Stimulated activated naive B cell treated with anti-CD40 and anti-IgM and Interleukin-4, amounts not matched to agents 10 μg/mL and 1 μg/mL and 100 μg/mL, for 72 hours (primary cell): ENCODE measurements at regions not wholly inside any gene's neighbourhood (a gene's known extent, or its start where the extent isn't known, plus 50 kb on each side); places are given as distances from the start of the nearest gene placed in this dataset.

Experiments
- ATAC-seq, 2 donors: fragments of 150-1000 bp; cut with Tn5 transposase; replicated peaks; 2 replicates each; pipeline ENCODE4 v1.10.0; 2021; ENCODE audit warnings: moderate library complexity in 1 of 2
- DNase-seq: peaks from one replicate; pipeline ENCODE4 v3.0.0; 2021
- H3K27ac Mint-ChIP-seq: one replicate; pipeline ENCODE4 v1.8.0; 2022; ENCODE audit warnings: mild to moderate bottlenecking, mixed read lengths
- H3K27me3 Mint-ChIP-seq, 2 donors: one replicate each; pipeline ENCODE4 v1.8.0; 2022; ENCODE audit warnings: mixed read lengths in 2 of 2
- H3K36me3 Mint-ChIP-seq, 2 donors: one replicate each; pipeline ENCODE4 v1.8.0; 2022; ENCODE audit warnings: mixed read lengths in 2 of 2, mild to moderate bottlenecking in 1 of 2
- H3K4me1 Mint-ChIP-seq, 2 donors: one replicate each; pipeline ENCODE4 v1.8.0; 2022; ENCODE audit warnings: mixed read lengths in 2 of 2, mild to moderate bottlenecking in 1 of 2
- H3K4me3 Mint-ChIP-seq, 2 donors: one replicate each; pipeline ENCODE4 v1.8.0; 2022; ENCODE audit warnings: mild to moderate bottlenecking in 2 of 2, mixed read lengths in 2 of 2, moderate library complexity in 1 of 2
- H3K9me3 Mint-ChIP-seq, 2 donors: one replicate each; pipeline ENCODE4 v1.8.0; 2022; ENCODE audit warnings: mixed read lengths in 2 of 2, mild to moderate bottlenecking in 1 of 2

DNA sequence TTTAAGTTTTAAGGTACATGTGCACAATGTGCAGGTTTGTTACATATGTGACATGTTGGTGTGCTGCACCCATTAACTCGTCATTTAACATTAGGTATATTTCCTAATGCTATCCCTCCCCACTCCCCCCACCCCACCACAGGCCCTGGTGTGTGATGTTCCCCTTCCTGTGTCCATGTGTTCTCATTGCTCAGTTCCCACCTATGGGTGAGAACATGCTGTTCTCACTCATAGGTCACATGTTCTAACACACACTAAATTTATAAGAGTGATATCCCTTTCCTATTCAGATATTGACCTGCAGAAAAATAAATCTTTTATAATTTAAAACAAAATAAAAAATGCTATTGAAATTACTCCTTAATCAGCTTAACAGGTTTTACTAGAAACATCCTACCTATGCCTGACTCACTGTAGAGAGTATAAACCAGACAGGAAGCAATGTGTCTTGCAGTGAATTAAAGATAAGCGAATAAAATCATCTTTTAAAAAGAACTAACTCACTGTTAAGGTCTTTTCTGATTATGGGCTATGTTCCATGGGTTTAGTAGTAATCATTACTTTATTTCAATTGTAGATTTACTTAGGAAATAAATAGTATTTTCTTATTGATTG lies 82.0 kb upstream of the DPH5 start:
- Mint-ChIP-seq H3K4me3 (no peak overlapping the region), H3K27ac (no peak overlapping the region), H3K4me1 (peaks cover 23 to 29% of the 10 kb centered on the region in 2 donors), H3K27me3 (no peaks in the 10 kb centered on the region), H3K9me3 (peaks cover 0 to 2% of the 10 kb centered on the region in 2 donors), H3K36me3 (no peaks in the 10 kb centered on the region)
- ATAC-seq (no peak), DNase-seq (no peak)

GRCh38 chr1:101105877-101106276 lies 80.3 kb upstream of the DPH5 start:
- Mint-ChIP-seq H3K27me3 (no peaks in the 10 kb centered on the region), H3K36me3 (no peaks in the 10 kb centered on the region), H3K9me3 (peaks cover 0 to 2% of the 10 kb centered on the region in 2 donors), H3K27ac (no peak overlapping the region), H3K4me3 (no peak overlapping the region), H3K4me1 (peaks cover 17 to 19% of the 10 kb centered on the region in 2 donors)
- ATAC-seq (no peak), DNase-seq (no peak)

GRCh38 chr1:101102426-101103156 lies 77.0 kb upstream of the DPH5 start:
- no peak for DNase-seq
- H3K36me3 Mint-ChIP-seq = peaks cover 0 to 2% of the 10 kb centered on the region in 2 donors
- H3K9me3 Mint-ChIP-seq = peaks cover 0 to 3% of the 10 kb centered on the region in 2 donors
- ATAC-seq = no peak
- H3K4me3 Mint-ChIP-seq = no peak overlapping the region
- no peak overlapping the region for H3K27ac Mint-ChIP-seq
- no peaks in the 10 kb centered on the region for H3K27me3 Mint-ChIP-seq
- peaks cover 7 to 15% of the 10 kb centered on the region in 2 donors for H3K4me1 Mint-ChIP-seq

- no peak overlapping the region for H3K27ac Mint-ChIP-seq
- no peaks in the 10 kb centered on the region for H3K27me3 Mint-ChIP-seq
- peaks cover 0 to 3% of the 10 kb centered on the region in 2 donors for H3K9me3 Mint-ChIP-seq
- no peak for ATAC-seq
- peaks cover 7 to 18% of the 10 kb centered on the region in 2 donors for H3K4me1 Mint-ChIP-seq
- H3K36me3 Mint-ChIP-seq = peaks cover 0 to 2% of the 10 kb centered on the region in 2 donors
- no peak for DNase-seq
- no peak overlapping the region for H3K4me3 Mint-ChIP-seq
These were observed 75.8 kb upstream of the DPH5 start for GRCh38 chr1:101101360-101101759.

- H3K4me3 Mint-ChIP-seq = no peak overlapping the region
These were observed 75.1 kb upstream of the DPH5 start for GRCh38 chr1:101100674-101101073.

DNA sequence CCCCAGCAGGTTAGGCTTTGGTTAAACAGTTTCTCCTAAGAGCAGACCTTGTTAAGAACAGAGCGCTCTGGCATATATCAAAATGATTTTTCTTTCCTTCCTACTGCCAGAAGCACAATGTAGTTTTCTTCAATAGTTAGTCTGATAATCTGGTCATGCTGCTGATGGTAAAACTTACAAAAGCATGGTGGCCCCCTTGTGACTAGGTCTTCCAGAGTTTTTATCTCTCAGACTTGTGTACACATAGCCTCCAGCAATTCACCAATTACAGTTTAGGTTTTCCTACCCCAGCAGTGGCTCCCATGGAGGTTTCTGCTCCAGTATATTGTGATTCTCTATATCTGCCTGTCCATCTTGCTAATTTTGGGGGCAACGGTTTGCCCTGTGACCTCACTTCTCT lies 73.3 kb upstream of the DPH5 start:
- Mint-ChIP-seq H3K36me3 (peaks cover 0 to 2% of the 10 kb centered on the region in 2 donors), H3K4me1 (peaks cover 7 to 20% of the 10 kb centered on the region in 2 donors), H3K27me3 (no peaks in the 10 kb centered on the region), H3K4me3 (no peak overlapping the region), H3K27ac (no peak overlapping the region), H3K9me3 (peaks cover 0 to 3% of the 10 kb centered on the region in 2 donors)
- ATAC-seq = no peak
- DNase-seq = no peak

More at GRCh38 chr1:101100674-101101073, 75.1 kb upstream of the DPH5 start:
- H3K36me3 Mint-ChIP-seq = peaks cover 0 to 2% of the 10 kb centered on the region in 2 donors
- H3K4me1 Mint-ChIP-seq = peaks cover 7 to 20% of the 10 kb centered on the region in 2 donors
- H3K27me3 Mint-ChIP-seq = no peaks in the 10 kb centered on the region
- no peak overlapping the region for H3K27ac Mint-ChIP-seq
- peaks cover 0 to 3% of the 10 kb centered on the region in 2 donors for H3K9me3 Mint-ChIP-seq
- ATAC-seq (no peak), DNase-seq (no peak)

GRCh38 chr1:101098327-101098726 lies 72.7 kb upstream of the DPH5 start:
- DNase-seq (no peak), ATAC-seq (no peak)
- H3K4me1 Mint-ChIP-seq = peaks cover 7 to 20% of the 10 kb centered on the region in 2 donors
- H3K36me3 Mint-ChIP-seq = peaks cover 0 to 2% of the 10 kb centered on the region in 2 donors
- peaks cover 0 to 3% of the 10 kb centered on the region in 2 donors for H3K9me3 Mint-ChIP-seq
- H3K27me3 Mint-ChIP-seq = no peaks in the 10 kb centered on the region
- H3K4me3 Mint-ChIP-seq = no peak overlapping the region
- H3K27ac Mint-ChIP-seq = no peak overlapping the region

DNA sequence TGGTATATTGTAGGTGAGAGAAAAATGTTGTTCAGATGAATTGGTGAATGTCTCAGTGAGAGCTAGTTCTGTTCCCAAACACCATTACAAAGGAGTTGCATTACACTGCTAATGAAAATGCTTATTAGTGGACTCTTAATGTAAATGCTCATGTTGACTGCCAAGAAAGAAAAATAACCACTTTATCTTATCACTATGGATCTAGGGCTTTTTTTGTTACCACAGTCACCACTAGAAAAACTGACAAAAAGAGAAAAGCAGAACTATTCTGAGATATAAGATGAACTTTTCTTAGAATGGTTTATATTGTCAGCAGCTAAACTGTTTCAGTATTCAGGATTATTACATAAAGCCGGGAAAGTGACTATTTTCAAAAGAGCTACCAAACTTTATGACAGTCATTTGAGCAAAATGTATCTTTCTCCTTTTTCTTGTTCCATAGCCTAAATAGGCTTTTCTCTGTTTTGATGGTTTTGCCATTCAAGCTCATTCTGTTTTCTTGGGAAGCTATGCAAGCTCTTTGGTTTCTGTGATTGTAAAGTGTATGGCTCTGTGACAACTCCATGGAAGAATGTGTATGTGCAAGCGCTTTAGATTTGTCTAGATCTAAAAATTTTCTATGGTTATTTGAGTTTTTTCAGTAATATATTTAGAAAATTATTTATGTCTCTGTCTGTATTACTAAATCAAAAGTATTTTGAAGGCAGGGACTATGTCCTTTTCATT lies 64.2 kb upstream of the DPH5 start:
- Mint-ChIP-seq H3K9me3 (peaks cover 4 to 6% of the 10 kb centered on the region in 2 donors), H3K36me3 (peaks cover 14 to 18% of the 10 kb centered on the region in 2 donors), H3K4me1 (peaks cover 17 to 40% of the 10 kb centered on the region in 2 donors), H3K27me3 (no peaks in the 10 kb centered on the region), H3K27ac (no peak overlapping the region), H3K4me3 (no peak overlapping the region)
- DNase-seq (no peak), ATAC-seq (no peak)

DNA sequence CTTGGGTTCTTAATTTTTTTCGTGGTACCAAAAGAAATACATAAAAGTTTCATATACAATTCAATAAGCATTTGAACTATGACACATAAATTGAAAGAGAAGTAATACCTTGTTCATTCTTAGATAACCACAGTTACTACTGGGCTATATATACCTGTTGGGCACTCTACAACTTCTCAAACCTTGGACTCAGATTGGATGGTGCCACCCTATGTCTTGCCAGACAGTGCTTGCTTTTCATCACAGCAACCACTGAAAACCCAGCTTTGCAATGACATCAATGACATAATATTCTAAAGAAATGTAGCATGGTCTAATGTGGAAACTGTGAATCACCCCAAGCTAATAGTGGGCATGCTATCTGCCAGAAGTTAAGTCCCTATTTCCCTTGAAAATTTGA lies 62.8 kb upstream of the DPH5 start:
- H3K27me3 Mint-ChIP-seq = no peaks in the 10 kb centered on the region
- H3K36me3 Mint-ChIP-seq = peaks cover 19 to 23% of the 10 kb centered on the region in 2 donors
- peaks cover 4 to 6% of the 10 kb centered on the region in 2 donors for H3K9me3 Mint-ChIP-seq
- ATAC-seq (peak; percentile 93 to 96), DNase-seq (peak; percentile 9)
- peak overlapping the region; percentile 68 for H3K27ac Mint-ChIP-seq
- no peak overlapping the region for H3K4me3 Mint-ChIP-seq
- peaks cover 21 to 46% of the 10 kb centered on the region in 2 donors for H3K4me1 Mint-ChIP-seq

- DNase-seq = no peak
- ATAC-seq = no peak
- Mint-ChIP-seq H3K4me1 (peaks cover 19 to 53% of the 10 kb centered on the region in 2 donors), H3K36me3 (peaks cover 17 to 21% of the 10 kb centered on the region in 2 donors), H3K9me3 (no peaks in the 10 kb centered on the region), H3K27ac (no peak overlapping the region), H3K27me3 (no peaks in the 10 kb centered on the region), H3K4me3 (no peak overlapping the region)
These were observed 61.2 kb upstream of the DPH5 start for GRCh38 chr1:101086783-101087182.

- Mint-ChIP-seq H3K27me3 (no peaks in the 10 kb centered on the region), H3K36me3 (peaks cover 39 to 53% of the 10 kb centered on the region in 2 donors), H3K27ac (peak overlapping the region; percentile 75), H3K9me3 (peaks cover 3 to 4% of the 10 kb centered on the region in 2 donors), H3K4me1 (peaks cover 27 to 54% of the 10 kb centered on the region in 2 donors), H3K4me3 (peak overlapping the region in 1 of 2 donors; percentile 30)
- peak; percentile 9 for DNase-seq
- ATAC-seq = peak; percentile 90 to 97
These were observed 56.2 kb upstream of the DPH5 start for GRCh38 chr1:101081496-101082488.

DNA sequence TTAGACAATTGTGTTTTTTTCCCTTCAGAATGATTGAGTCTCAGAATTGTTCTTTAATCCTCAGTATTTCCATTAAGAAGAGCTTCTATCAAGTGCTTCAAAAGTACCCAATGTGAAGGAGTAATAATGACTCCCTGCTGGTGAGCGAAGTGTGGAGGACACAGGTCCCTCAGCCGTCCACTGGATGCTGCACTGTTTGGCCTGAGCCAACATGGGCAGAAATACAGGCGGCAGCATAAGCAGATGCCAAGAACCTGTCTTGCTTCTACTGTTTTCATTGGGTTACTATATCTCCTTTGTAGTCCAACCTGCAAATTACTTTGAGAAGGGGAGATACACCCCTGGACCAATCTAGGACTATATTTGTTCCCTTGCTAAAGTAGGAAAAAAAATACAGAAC lies 55.3 kb upstream of the DPH5 start:
- Mint-ChIP-seq H3K27me3 (no peaks in the 10 kb centered on the region), H3K36me3 (peaks cover 42 to 53% of the 10 kb centered on the region in 2 donors), H3K4me3 (no peak overlapping the region), H3K27ac (peak overlapping the region; percentile 32), H3K4me1 (peaks cover 27 to 54% of the 10 kb centered on the region in 2 donors), H3K9me3 (peaks cover 3 to 4% of the 10 kb centered on the region in 2 donors)
- ATAC-seq (no peak), DNase-seq (no peak)

GRCh38 chr1:101079341-101079740 lies 53.8 kb upstream of the DPH5 start:
- Mint-ChIP-seq H3K4me3 (no peak overlapping the region), H3K9me3 (peaks cover 3 to 4% of the 10 kb centered on the region in 2 donors), H3K4me1 (peaks cover 18 to 43% of the 10 kb centered on the region in 2 donors), H3K27ac (peak overlapping the region; percentile 32), H3K27me3 (no peaks in the 10 kb centered on the region), H3K36me3 (peaks cover 34 to 43% of the 10 kb centered on the region in 2 donors)
- DNase-seq (no peak), ATAC-seq (no peak)
